Left hindlimb (tissue), 1 donor: ENCODE measurements at regions not wholly inside any gene's neighbourhood (a gene's known extent, or its start where the extent isn't known, plus 50 kb on each side); places are given as distances from the start of the nearest gene placed in this dataset.
A peak's percentile ranks its signal among the peaks of the same experiment; 100 is the strongest.

Experiments
- DNase-seq: peaks from one replicate; pipeline ENCODE4 v3.0.0-alpha.2; 2018

GRCh38 chr12:3950714-3951320 lies 77.6 kb upstream of the PARP11 start:
- no peak for DNase-seq

- no peak for DNase-seq
Observed at GRCh38 chr12:3947781-3948180, 74.6 kb upstream of the PARP11 start.

GRCh38 chr12:3945671-3946070 lies 72.5 kb upstream of the PARP11 start:
- no peak for DNase-seq

- no peak for DNase-seq
Observed at GRCh38 chr12:3944620-3945019, 71.4 kb upstream of the PARP11 start.

GRCh38 chr12:3938042-3938544 lies 64.9 kb upstream of the PARP11 start:
- DNase-seq = no peak

GRCh38 chr12:3935078-3935477 lies 61.9 kb upstream of the PARP11 start:
- DNase-seq = no peak

- DNase-seq = no peak
Observed at GRCh38 chr12:3933819-3934192, 60.6 kb upstream of the PARP11 start.

GRCh38 chr12:3933074-3933818 lies 60.0 kb upstream of the PARP11 start:
- no peak for DNase-seq

GRCh38 chr12:3931776-3932175 lies 58.6 kb upstream of the PARP11 start:
- DNase-seq = no peak

GRCh38 chr12:3931206-3931605 lies 58.0 kb upstream of the PARP11 start:
- no peak for DNase-seq

GRCh38 chr12:3929875-3930615 lies 56.8 kb upstream of the PARP11 start:
- peak; percentile 45 for DNase-seq

- peak; percentile 86 for DNase-seq
Observed at GRCh38 chr12:3928538-3929184, 55.5 kb upstream of the PARP11 start.

- DNase-seq = no peak
Observed at GRCh38 chr12:3925621-3926020, 52.4 kb upstream of the PARP11 start.

- no peak for DNase-seq
Observed at GRCh38 chr12:3924761-3925160, 51.6 kb upstream of the PARP11 start.

- DNase-seq = no peak
Observed at GRCh38 chr12:3923021-3923420, 49.8 kb upstream of the PARP11 start.
